HCT116 (cell line): ENCODE measurements at regions not wholly inside any gene's neighbourhood (a gene's known extent, or its start where the extent isn't known, plus 50 kb on each side); places are given as distances from the start of the nearest gene placed in this dataset.

Experiments used
- ATAC-seq: fragments of 200-7000 bp; cut with Tn5 transposase; 2 replicates; pipeline ENCODE4 v1.9.1; 2020; ENCODE audit warnings: mild to moderate bottlenecking, moderate library complexity
- BruUV-seq: library from RNA; stranded (reverse); fragments of 400-500 nt; replicated peaks from 2 replicates; lab custom pipeline; 2021; lab: Mats Ljungman, UMichigan
- CTCF ChIA-PET: fragments of 300-600 bp; sonication (Branson Sonifier 250); formaldehyde crosslinking; loops from one replicate; lab custom pipeline; 2021; ENCODE audit warnings: antibody characterized with exemption; lab: Charles Lee
- POLR2A ChIA-PET: fragments of 300-600, 350-600 bp; sonication (Branson Sonifier 250); formaldehyde crosslinking; loops from one replicate; lab custom pipeline; 2021; ENCODE audit warnings: antibody characterized with exemption; lab: Charles Lee
- RAD21 ChIA-PET, 2 experiments: fragments of 300-600 bp; sonication (Branson Sonifier 250); formaldehyde crosslinking; loops; one replicate each; lab custom pipeline; 2023; ENCODE audit warnings: low total read pairs in 2 of 2; ENCODE audit not compliant: uncharacterized antibody in 2 of 2, unreplicated experiment in 2 of 2, low non-redundant PET in 1 of 2; lab: Charles Lee
- DNase-seq: peaks from one replicate; pipeline ENCODE4 v3.0.0-alpha.2; 2010; ENCODE audit warnings: low read depth, low spot score
- H2AFZ ChIP-seq: fragments of 200-600 bp; shearing (Covaris generic), sonication (generic); 2 replicates; pipeline ENCODE4 v1.6.1; 2017; ENCODE audit warnings: low read depth, mixed run types, mixed read lengths, antibody characterized with exemption, low read length; ENCODE audit not compliant: poor library complexity, severe bottlenecking
- H3K27ac ChIP-seq: 2 replicates; pipeline ENCODE4 v1.5.1; 2012; ENCODE audit warnings: low read depth, low read length
- H3K27me3 ChIP-seq: fragments of 200-600 bp; sonication (generic); 2 replicates; pipeline ENCODE4 v1.6.1; 2016; ENCODE audit warnings: mixed run types, low read length, mixed read lengths; ENCODE audit not compliant: insufficient read depth
- H3K36me3 ChIP-seq, 2 experiments: fragments of 200-500 bp in 1 of 2; fragments of 200-600 bp in 1 of 2; sonication (Bioruptor generic) in 1 of 2; sonication (generic) in 1 of 2; 2 replicates each; pipeline versions ENCODE4 v1.5.1 to v1.6.1; 2014 to 2016; ENCODE audit warnings: low read length in 2 of 2, inconsistent platforms in 1 of 2, mixed read lengths in 1 of 2, mixed run types in 1 of 2; ENCODE audit not compliant: insufficient read depth in 2 of 2, control insufficient read depth in 1 of 2
- H3K4me1 ChIP-seq, 2 experiments: fragments of 200-600 bp in 1 of 2; sonication (generic) in 1 of 2; 2 replicates each; pipeline versions ENCODE4 v1.5.1 to v1.6.1; 2012 to 2017; ENCODE audit warnings: low read length in 2 of 2, inconsistent platforms in 1 of 2, mild to moderate bottlenecking in 1 of 2, mixed read lengths in 1 of 2, mixed run types in 1 of 2, moderate library complexity in 1 of 2; ENCODE audit not compliant: insufficient read depth in 2 of 2, control insufficient read depth in 1 of 2
- H3K4me2 ChIP-seq: fragments of 200-600 bp; sonication (generic); 2 replicates; pipeline ENCODE4 v1.6.1; 2017; ENCODE audit warnings: mixed run types, low read length, mixed read lengths
- H3K4me3 ChIP-seq, 2 experiments: fragments of 200-600 bp in 1 of 2; sonication (generic) in 1 of 2; replicated peaks in 1 of 2; 2 replicates each; pipeline ENCODE4 v1.5.1; 2011 to 2016; ENCODE audit warnings: low read length in 2 of 2, control low read depth in 1 of 2, low read depth in 1 of 2, mild to moderate bottlenecking in 1 of 2, mixed read lengths in 1 of 2, mixed run types in 1 of 2
- H3K79me2 ChIP-seq: fragments of 200-600 bp; sonication (generic); 2 replicates; pipeline ENCODE4 v1.6.1; 2017; ENCODE audit warnings: mild to moderate bottlenecking, mixed run types, low read length, moderate library complexity, mixed read lengths; ENCODE audit not compliant: insufficient read depth
- H3K9ac ChIP-seq: fragments of 200-600 bp; sonication (generic); 2 replicates; pipeline ENCODE4 v1.6.1; 2016; ENCODE audit warnings: low read length, mixed read lengths
- H3K9me2 ChIP-seq: fragments of 200-600 bp; sonication (generic), shearing (Covaris generic); 2 replicates; pipeline ENCODE4 v1.6.1; 2017; ENCODE audit warnings: mixed run types, mild to moderate bottlenecking, moderate library complexity; ENCODE audit not compliant: insufficient read depth
- H3K9me3 ChIP-seq, 2 experiments: fragments of 200-500 bp in 1 of 2; fragments of 200-600 bp in 1 of 2; sonication (Bioruptor generic) in 1 of 2; sonication (generic) in 1 of 2; 2 replicates each; pipeline ENCODE4 v1.6.1; 2014 to 2017; ENCODE audit warnings: low read length in 2 of 2, mixed read lengths in 2 of 2, inconsistent platforms in 1 of 2, low read depth in 1 of 2, mild to moderate bottlenecking in 1 of 2, mixed run types in 1 of 2, moderate library complexity in 1 of 2; ENCODE audit not compliant: control insufficient read depth in 1 of 2, insufficient read depth in 1 of 2
- H4K20me1 ChIP-seq: fragments of 200-600 bp; sonication (generic), shearing (Covaris generic); 2 replicates; pipeline ENCODE4 v1.6.1; 2017; ENCODE audit warnings: mixed run types, mild to moderate bottlenecking, moderate library complexity; ENCODE audit not compliant: insufficient read depth
- ATF3 ChIP-seq: IDR thresholded peaks from 2 replicates; pipeline ENCODE4 v1.6.1; 2012
- CBX3 ChIP-seq: IDR thresholded peaks from 2 replicates; pipeline ENCODE4 v1.6.1; 2012; ENCODE audit warnings: low read depth
- CEBPB ChIP-seq: IDR thresholded peaks from 2 replicates; pipeline ENCODE4 v1.6.1; 2012; ENCODE audit warnings: low read depth
- ELF1 ChIP-seq: IDR thresholded peaks from 2 replicates; pipeline ENCODE4 v1.6.1; 2012; ENCODE audit warnings: low read depth, borderline replicate concordance
- EZH2phosphoT487 ChIP-seq: fragments of 200-600 bp; IDR thresholded peaks from 2 replicates; pipeline ENCODE4 v1.6.1; 2018; ENCODE audit warnings: antibody characterized with exemption, borderline replicate concordance
- FOSL1 ChIP-seq: IDR thresholded peaks from 2 replicates; pipeline ENCODE4 v1.6.1; 2012; ENCODE audit warnings: low read depth
- JUND ChIP-seq: IDR thresholded peaks from 2 replicates; pipeline ENCODE4 v1.6.1; 2012
- REST ChIP-seq: IDR thresholded peaks from 2 replicates; pipeline ENCODE4 v1.6.1; 2012; ENCODE audit warnings: low read depth
- SIN3A ChIP-seq: IDR thresholded peaks from 2 replicates; pipeline ENCODE4 v1.6.1; 2012; ENCODE audit warnings: low read depth
- ZBTB33 ChIP-seq: IDR thresholded peaks from 2 replicates; pipeline ENCODE4 v1.6.1; 2011; ENCODE audit warnings: mild to moderate bottlenecking, low read length, moderate library complexity; ENCODE audit not compliant: insufficient replicate concordance; ENCODE audit errors: extremely low read depth
- ZFX ChIP-seq: fragments of 450-650 bp; IDR thresholded peaks from 2 replicates; pipeline ENCODE4 v1.6.1; 2017
- ZNF274 ChIP-seq: fragments of 200-500 bp; sonication (Bioruptor generic); IDR thresholded peaks from 2 replicates; pipeline ENCODE4 v1.6.1; 2014; ENCODE audit warnings: mild to moderate bottlenecking, low read depth, low read length, inconsistent platforms
- intact Hi-C: fragments of 100-400 bp; cut with micrococcal nuclease; formaldehyde crosslinking; loops from 2 replicates; pipeline ENCODE4 v1.10.0; 2022
- TF ChIP-seq, protein P1 (sequence below), 3 experiments: fragments of 200-600 bp in 1 of 3; sonication (generic) in 1 of 3; IDR thresholded peaks in 2 of 3; conservative IDR thresholded peaks in 1 of 3; 2 replicates each; pipeline ENCODE4 v1.5.1; 2012 to 2017; ENCODE audit warnings: low read depth in 2 of 3, low read length in 2 of 3, antibody characterized with exemption in 1 of 3, borderline replicate concordance in 1 of 3, control low read depth in 1 of 3, mild to moderate bottlenecking in 1 of 3, mixed read lengths in 1 of 3, mixed run types in 1 of 3, moderate library complexity in 1 of 3; ENCODE audit not compliant: insufficient read depth in 1 of 3

- H3K36me3 ChIP-seq = no peaks in the 10 kb centered on the region
- ChIA-PET RAD21 (no interaction called here), CTCF (interaction anchor here (1.4 kb wide), 1 partner anchor 13 kb away, joined by 4 read pairs; no protein-coding TSS in a partner anchor), POLR2A (no interaction called here)
- intact Hi-C loops = no loop called here
- DNase-seq = no peak
- BruUV-seq = no TSS peak
- no peak overlapping the region for H3K4me3 ChIP-seq
- no peaks in the 10 kb centered on the region for H3K9me2 ChIP-seq
- no peak overlapping the region for H3K9ac ChIP-seq
- ATAC-seq = no peak
- H4K20me1 ChIP-seq = no peaks in the 10 kb centered on the region
- TF ChIP-seq JUND = no peak
- TF ChIP-seq ZNF274 = no peak
- H2AFZ ChIP-seq = no peak overlapping the region
- no peaks in the 10 kb centered on the region for H3K79me2 ChIP-seq
- no peaks in the 10 kb centered on the region for H3K4me1 ChIP-seq
- no peaks in the 10 kb centered on the region; a peak in 1 of 4 replicates for H3K9me3 ChIP-seq
- no peak overlapping the region for H3K4me2 ChIP-seq
- no peaks in the 10 kb centered on the region for H3K27me3 ChIP-seq
- H3K27ac ChIP-seq = no peak overlapping the region
These were observed 443.2 kb downstream of the REEP3 start for GRCh38 chr10:63964406-63964805.

GRCh38 chr10:63965846-63966245 lies 444.6 kb downstream of the REEP3 start:
- BruUV-seq = no TSS peak
- DNase-seq = no peak

More at GRCh38 chr10:63965846-63966245, 444.6 kb downstream of the REEP3 start:
- no peak for TF ChIP-seq FOSL1
- TF ChIP-seq, protein P1, sequence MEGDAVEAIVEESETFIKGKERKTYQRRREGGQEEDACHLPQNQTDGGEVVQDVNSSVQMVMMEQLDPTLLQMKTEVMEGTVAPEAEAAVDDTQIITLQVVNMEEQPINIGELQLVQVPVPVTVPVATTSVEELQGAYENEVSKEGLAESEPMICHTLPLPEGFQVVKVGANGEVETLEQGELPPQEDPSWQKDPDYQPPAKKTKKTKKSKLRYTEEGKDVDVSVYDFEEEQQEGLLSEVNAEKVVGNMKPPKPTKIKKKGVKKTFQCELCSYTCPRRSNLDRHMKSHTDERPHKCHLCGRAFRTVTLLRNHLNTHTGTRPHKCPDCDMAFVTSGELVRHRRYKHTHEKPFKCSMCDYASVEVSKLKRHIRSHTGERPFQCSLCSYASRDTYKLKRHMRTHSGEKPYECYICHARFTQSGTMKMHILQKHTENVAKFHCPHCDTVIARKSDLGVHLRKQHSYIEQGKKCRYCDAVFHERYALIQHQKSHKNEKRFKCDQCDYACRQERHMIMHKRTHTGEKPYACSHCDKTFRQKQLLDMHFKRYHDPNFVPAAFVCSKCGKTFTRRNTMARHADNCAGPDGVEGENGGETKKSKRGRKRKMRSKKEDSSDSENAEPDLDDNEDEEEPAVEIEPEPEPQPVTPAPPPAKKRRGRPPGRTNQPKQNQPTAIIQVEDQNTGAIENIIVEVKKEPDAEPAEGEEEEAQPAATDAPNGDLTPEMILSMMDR (IDR thresholded peaks at IDR 0.05 in 2 of 3, conservative IDR thresholded peaks at IDR 0.05 in 1 of 3; ENCODE audit: borderline replicate concordance in 1 of 3, insufficient read depth in 1 of 3, low read depth in 2 of 3, low read length in 2 of 3) = no peak
- no peak for TF ChIP-seq REST
- TF ChIP-seq CBX3 = no peak
- TF ChIP-seq ZBTB33 = no peak
- no peak for TF ChIP-seq ATF3
- TF ChIP-seq ELF1 = no peak
- TF ChIP-seq SIN3A = no peak
- TF ChIP-seq ZFX = no peak
- TF ChIP-seq EZH2phosphoT487 = no peak
- TF ChIP-seq CEBPB = no peak
- Histone ChIP-seq H3K4me2 (no peak overlapping the region), H3K9me2 (no peaks in the 10 kb centered on the region), H3K4me1 (no peaks in the 10 kb centered on the region), H3K27me3 (no peaks in the 10 kb centered on the region), H4K20me1 (no peaks in the 10 kb centered on the region), H3K9me3 (no peaks in the 10 kb centered on the region; a peak in 1 of 4 replicates), H3K27ac (no peak overlapping the region), H2AFZ (no peak overlapping the region), H3K79me2 (no peaks in the 10 kb centered on the region), H3K4me3 (no peak overlapping the region), H3K36me3 (no peaks in the 10 kb centered on the region), H3K9ac (no peak overlapping the region)
- RAD21 ChIA-PET = no interaction called here
- no peak for ATAC-seq
- CTCF ChIA-PET = interaction anchor here (2.0 kb wide), 1 partner anchor 12 kb away, joined by 11 read pairs; no protein-coding TSS in a partner anchor
- POLR2A ChIA-PET = no interaction called here
- intact Hi-C loops = no loop called here
